Glutamatergic neuron (in vitro differentiated cells): ENCODE measurements at regions not wholly inside any gene's neighbourhood (a gene's known extent, or its start where the extent isn't known, plus 50 kb on each side); places are given as distances from the start of the nearest gene placed in this dataset.
A peak's percentile ranks its signal among the peaks of the same experiment; 100 is the strongest.

Source experiments
- DNase-seq: peaks from one replicate; pipeline ENCODE4 v3.0.0; 2022
- H3K27ac Mint-ChIP-seq: one replicate; pipeline ENCODE4 v1.8.0; 2020; ENCODE audit warnings: mild to moderate bottlenecking, mixed read lengths, inconsistent platforms; ENCODE audit not compliant: unreplicated experiment
- H3K27me3 Mint-ChIP-seq: one replicate; pipeline ENCODE4 v1.8.0; 2020; ENCODE audit warnings: mild to moderate bottlenecking, moderate library complexity, mixed read lengths, inconsistent platforms; ENCODE audit not compliant: unreplicated experiment
- H3K36me3 Mint-ChIP-seq: one replicate; pipeline ENCODE4 v1.8.0; 2020; ENCODE audit warnings: mild to moderate bottlenecking, mixed read lengths, inconsistent platforms; ENCODE audit not compliant: unreplicated experiment
- H3K4me1 Mint-ChIP-seq: one replicate; pipeline ENCODE4 v1.8.0; 2020; ENCODE audit warnings: mild to moderate bottlenecking, low read depth, mixed read lengths, inconsistent platforms; ENCODE audit not compliant: unreplicated experiment
- H3K4me3 Mint-ChIP-seq: one replicate; pipeline ENCODE4 v1.8.0; 2020; ENCODE audit warnings: mild to moderate bottlenecking, mixed read lengths, inconsistent platforms; ENCODE audit not compliant: unreplicated experiment
- H3K9me3 Mint-ChIP-seq: one replicate; pipeline ENCODE4 v1.8.0; 2020; ENCODE audit warnings: mild to moderate bottlenecking, moderate library complexity, mixed read lengths, inconsistent platforms; ENCODE audit not compliant: unreplicated experiment
- CTCF ChIP-seq: fragments of 200-600 bp; sonication (generic); IDR thresholded peaks from one replicate; pipeline ENCODE4 v1.5.0; 2021; ENCODE audit not compliant: partially characterized antibody, unreplicated experiment

GRCh38 chr14:29352706-29353080 is 575.0 kb downstream of the PRKD1 start:
- no peak overlapping the region for H3K4me3 Mint-ChIP-seq
- peak overlapping the region; percentile 88 for H3K27ac Mint-ChIP-seq
- no peak for TF ChIP-seq CTCF
- DNase-seq = no peak
- H3K9me3 Mint-ChIP-seq = no peaks in the 10 kb centered on the region
- no peaks in the 10 kb centered on the region for H3K36me3 Mint-ChIP-seq
- no peaks in the 10 kb centered on the region for H3K27me3 Mint-ChIP-seq
- H3K4me1 Mint-ChIP-seq = peaks cover 43% of the 10 kb centered on the region

- no peak for TF ChIP-seq CTCF
- H3K9me3 Mint-ChIP-seq = no peaks in the 10 kb centered on the region
- H3K36me3 Mint-ChIP-seq = no peaks in the 10 kb centered on the region
- peaks cover 43% of the 10 kb centered on the region for H3K4me1 Mint-ChIP-seq
- no peak overlapping the region for H3K4me3 Mint-ChIP-seq
- no peak for DNase-seq
- H3K27me3 Mint-ChIP-seq = no peaks in the 10 kb centered on the region
- peak overlapping the region; percentile 88 for H3K27ac Mint-ChIP-seq
Observed at GRCh38 chr14:29353513-29353912, 574.1 kb downstream of the PRKD1 start.

GRCh38 chr14:29354486-29354885 is 573.2 kb downstream of the PRKD1 start:
- Mint-ChIP-seq H3K27me3 (no peaks in the 10 kb centered on the region), H3K9me3 (no peaks in the 10 kb centered on the region), H3K36me3 (no peaks in the 10 kb centered on the region), H3K4me1 (peaks cover 43% of the 10 kb centered on the region), H3K4me3 (peak overlapping the region; percentile 14), H3K27ac (peak overlapping the region; percentile 88)
- DNase-seq = no peak
- TF ChIP-seq CTCF = no peak

- no peak for TF ChIP-seq CTCF
- peak overlapping the region; percentile 2 for H3K4me3 Mint-ChIP-seq
- H3K36me3 Mint-ChIP-seq = no peaks in the 10 kb centered on the region
- H3K4me1 Mint-ChIP-seq = peaks cover 41% of the 10 kb centered on the region
- no peaks in the 10 kb centered on the region for H3K27me3 Mint-ChIP-seq
- H3K27ac Mint-ChIP-seq = peak overlapping the region; percentile 13
- DNase-seq = no peak
- H3K9me3 Mint-ChIP-seq = no peaks in the 10 kb centered on the region
Observed at GRCh38 chr14:29355331-29355730, 572.3 kb downstream of the PRKD1 start.

GRCh38 chr14:29355846-29356245 is 571.8 kb downstream of the PRKD1 start:
- DNase-seq = no peak
- Mint-ChIP-seq H3K4me1 (peaks cover 40% of the 10 kb centered on the region), H3K27ac (peak overlapping the region; percentile 35), H3K4me3 (no peak overlapping the region), H3K9me3 (no peaks in the 10 kb centered on the region), H3K36me3 (no peaks in the 10 kb centered on the region), H3K27me3 (no peaks in the 10 kb centered on the region)
- no peak for TF ChIP-seq CTCF
